GM12878 (cell line): ENCODE measurements at regions not wholly inside any gene's neighbourhood (a gene's known extent, or its start where the extent isn't known, plus 50 kb on each side); places are given as distances from the start of the nearest gene placed in this dataset.

ENCODE experiments used
- ATAC-seq: fragments of 200-7000 bp; cut with Tn5 transposase; 3 replicates; pipeline ENCODE4 v1.9.1; 2020; ENCODE audit warnings: mild to moderate bottlenecking, moderate library complexity
- BruUV-seq: library from RNA; stranded (reverse); fragments of 400-500 nt; replicated peaks from 2 replicates; lab custom pipeline; 2021; lab: Mats Ljungman, UMichigan
- CTCF ChIA-PET: fragments of 300-600 bp; sonication (Branson Sonifier 250); formaldehyde crosslinking; extraction: SDS; loops from one replicate; lab custom pipeline; 2021; ENCODE audit warnings: inconsistent platforms; lab: Yijun Ruan, JAX
- POLR2A ChIA-PET: fragments of 350-600 bp; formaldehyde crosslinking; extraction: SDS; loops from one replicate; lab custom pipeline; 2021; ENCODE audit warnings: inconsistent platforms; lab: Charles Lee
- RAD21 ChIA-PET: fragments of 300-600 bp; sonication (Branson Sonifier 250); formaldehyde crosslinking; loops from one replicate; lab custom pipeline; 2023; ENCODE audit warnings: antibody characterized with exemption; ENCODE audit not compliant: unreplicated experiment; lab: Charles Lee
- SMC1A ChIA-PET: fragments of 300-600 bp; sonication (Branson Sonifier 250); formaldehyde crosslinking; loops from one replicate; lab custom pipeline; 2023; ENCODE audit not compliant: unreplicated experiment, uncharacterized antibody; lab: Charles Lee
- DNase-seq: peaks from one replicate; pipeline ENCODE4 v3.0.0-alpha.2; 2011; ENCODE audit warnings: low read depth, low spot score
- FAIRE-seq: peaks from 3 replicates; lab custom pipeline; 2011; peaks lifted over from hg19 to GRCh38; lab: Jason Lieb, UNC
- H2AFZ ChIP-seq: 2 replicates; pipeline ENCODE4 v1.6.0; 2011; ENCODE audit warnings: low read depth, low read length, control low read depth; ENCODE audit not compliant: control insufficient read depth
- H3K27ac ChIP-seq: 2 replicates; pipeline ENCODE4 v1.5.1; 2011; ENCODE audit warnings: control low read depth; ENCODE audit not compliant: control insufficient read depth, insufficient read depth
- H3K27me3 ChIP-seq, 2 experiments: replicated peaks in 1 of 2; 2 replicates each; pipeline versions ENCODE4 v1.6.0 to v1.6.1; 2011; ENCODE audit warnings: low read length in 1 of 2; ENCODE audit not compliant: control insufficient read depth in 2 of 2, insufficient read depth in 2 of 2
- H3K36me3 ChIP-seq, 2 experiments: 2 replicates each; pipeline ENCODE4 v1.5.1; 2011; ENCODE audit warnings: low read length in 1 of 2; ENCODE audit not compliant: control insufficient read depth in 2 of 2, insufficient read depth in 2 of 2
- H3K4me1 ChIP-seq: 2 replicates; pipeline ENCODE4 v1.6.1; 2011; ENCODE audit warnings: mild to moderate bottlenecking, low read length, moderate library complexity, mixed read lengths; ENCODE audit not compliant: control insufficient read depth, insufficient read depth
- H3K4me2 ChIP-seq: 2 replicates; pipeline ENCODE4 v1.6.0; 2011; ENCODE audit warnings: control low read depth; ENCODE audit not compliant: control insufficient read depth, insufficient read depth
- H3K4me3 ChIP-seq: fragments of 200-600 bp; sonication (generic); 2 replicates; pipeline ENCODE4 v1.5.1; 2016
- H3K79me2 ChIP-seq: 2 replicates; pipeline ENCODE4 v1.6.0; 2011; ENCODE audit warnings: low read length; ENCODE audit not compliant: control insufficient read depth, insufficient read depth
- H3K9ac ChIP-seq: 2 replicates; pipeline ENCODE4 v1.8.0; 2011; ENCODE audit warnings: low read length, control low read depth, mixed read lengths; ENCODE audit not compliant: control insufficient read depth, insufficient read depth
- H3K9me3 ChIP-seq: replicated peaks from 3 replicates; pipeline ENCODE4 v1.5.1; 2011; ENCODE audit warnings: mild to moderate bottlenecking, low read length; ENCODE audit not compliant: control insufficient read depth, insufficient read depth
- H4K20me1 ChIP-seq: 2 replicates; pipeline ENCODE4 v1.6.0; 2011; ENCODE audit not compliant: control insufficient read depth, insufficient read depth
- FOS ChIP-seq: IDR thresholded peaks from 3 replicates; pipeline ENCODE4 v1.6.1; 2011; ENCODE audit warnings: borderline replicate concordance; ENCODE audit not compliant: insufficient read length; ENCODE audit errors: extremely low read depth
- PAX5 ChIP-seq: IDR thresholded peaks from 2 replicates; pipeline ENCODE4 v1.6.1; 2011; ENCODE audit warnings: low read depth, low read length, borderline replicate concordance
- PAX8 ChIP-seq: fragments of 450-650 bp; IDR thresholded peaks from 2 replicates; pipeline ENCODE4 v1.6.1; 2017; ENCODE audit warnings: mild to moderate bottlenecking, moderate library complexity
- SREBF2 ChIP-seq: IDR thresholded peaks from 2 replicates; pipeline ENCODE4 v1.6.1; 2012; ENCODE audit warnings: mild to moderate bottlenecking, low read length
- TCF12 ChIP-seq: IDR thresholded peaks from 2 replicates; pipeline ENCODE4 v1.6.1; 2011; ENCODE audit warnings: low read depth, mild to moderate bottlenecking, low read length
- WGBS: methylation state at CpG from one replicate; pipeline ENCODE4 v1.1.6; 2016; ENCODE audit warnings: low lambda C conversion rate; ENCODE audit not compliant: insufficient replicate concordance, insufficient coverage; ENCODE audit errors: missing lambda C conversion rate; 5-methylcytosine and 5-hydroxymethylcytosine counted together
- in situ Hi-C: fragments of 300-500 bp; cut with MboI; formaldehyde crosslinking; loops from 9 replicates; pipeline ENCODE4 v1.14.3; 2018; ENCODE audit warnings: mixed read lengths
- intact Hi-C: fragments of 100-400 bp; cut with micrococcal nuclease; formaldehyde crosslinking; loops from one replicate; pipeline ENCODE4 v1.14.2; 2022; ENCODE audit not compliant: unreplicated experiment
- TF ChIP-seq, protein P1 (sequence below): fragments of 450-650 bp; IDR thresholded peaks from 2 replicates; pipeline ENCODE4 v1.6.1; 2017; ENCODE audit warnings: mild to moderate bottlenecking, low read depth, inconsistent platforms; ENCODE audit not compliant: poor library complexity, severe bottlenecking

- FAIRE-seq (no peak), ATAC-seq (no peak), DNase-seq (no peak)
- H3K4me3 ChIP-seq: no peak overlapping the region
- SMC1A ChIA-PET: interaction anchor here (0.8 to 3.2 kb wide), 2 partner anchors 12 to 238 kb away, joined by 4 to 12 read pairs; no protein-coding TSS in a partner anchor
- no peak overlapping the region for H2AFZ ChIP-seq
- H3K27ac ChIP-seq: no peak overlapping the region
- no peaks in the 10 kb centered on the region for H3K79me2 ChIP-seq
- no TSS peak for BruUV-seq
- TF ChIP-seq PAX8: no peak
- TF ChIP-seq FOS: no peak
- TF ChIP-seq, protein P1, sequence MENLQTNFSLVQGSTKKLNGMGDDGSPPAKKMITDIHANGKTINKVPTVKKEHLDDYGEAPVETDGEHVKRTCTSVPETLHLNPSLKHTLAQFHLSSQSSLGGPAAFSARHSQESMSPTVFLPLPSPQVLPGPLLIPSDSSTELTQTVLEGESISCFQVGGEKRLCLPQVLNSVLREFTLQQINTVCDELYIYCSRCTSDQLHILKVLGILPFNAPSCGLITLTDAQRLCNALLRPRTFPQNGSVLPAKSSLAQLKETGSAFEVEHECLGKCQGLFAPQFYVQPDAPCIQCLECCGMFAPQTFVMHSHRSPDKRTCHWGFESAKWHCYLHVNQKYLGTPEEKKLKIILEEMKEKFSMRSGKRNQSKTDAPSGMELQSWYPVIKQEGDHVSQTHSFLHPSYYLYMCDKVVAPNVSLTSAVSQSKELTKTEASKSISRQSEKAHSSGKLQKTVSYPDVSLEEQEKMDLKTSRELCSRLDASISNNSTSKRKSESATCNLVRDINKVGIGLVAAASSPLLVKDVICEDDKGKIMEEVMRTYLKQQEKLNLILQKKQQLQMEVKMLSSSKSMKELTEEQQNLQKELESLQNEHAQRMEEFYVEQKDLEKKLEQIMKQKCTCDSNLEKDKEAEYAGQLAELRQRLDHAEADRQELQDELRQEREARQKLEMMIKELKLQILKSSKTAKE: no peak
- no peak for TF ChIP-seq SREBF2
- TF ChIP-seq PAX5: no peak
- no peak for TF ChIP-seq TCF12
- H3K36me3 ChIP-seq: no peaks in the 10 kb centered on the region
- POLR2A ChIA-PET: interaction anchor here (1.2 kb wide), 1 partner anchor 24 kb away, joined by 4 read pairs; no protein-coding TSS in a partner anchor
- H3K9me3 ChIP-seq: no peaks in the 10 kb centered on the region; the same call in 2 of the 3 replicates
- WGBS: 48% methylated on average over 4 of the region's 4 CpGs
- intact Hi-C loops (no loop called here), in situ Hi-C loops (no loop called here)
- peaks cover 26% of the 10 kb centered on the region for H3K4me1 ChIP-seq
- no peaks in the 10 kb centered on the region for H4K20me1 ChIP-seq
- CTCF ChIA-PET: interaction anchor here (0.6 to 2.1 kb wide), 2 partner anchors 238 to 250 kb away, joined by 3 to 9 read pairs; no protein-coding TSS in a partner anchor
- no peak overlapping the region for H3K4me2 ChIP-seq
- RAD21 ChIA-PET: interaction anchor here (1.1 kb wide), 1 partner anchor 235 kb away, joined by 3 read pairs; no protein-coding TSS in a partner anchor
- no peaks in the 10 kb centered on the region for H3K27me3 ChIP-seq
- H3K9ac ChIP-seq: no peak overlapping the region
Measured at GRCh38 chr10:91012502-91012901, 91.6 kb upstream of the ANKRD1 start.
